Endodermal cell (in vitro differentiated cells): ENCODE measurements at regions not wholly inside any gene's neighbourhood (a gene's known extent, or its start where the extent isn't known, plus 50 kb on each side); places are given as distances from the start of the nearest gene placed in this dataset.

Experiments
- DNase-seq: peaks from one replicate; pipeline ENCODE4 v3.0.0-alpha.2; 2017
- H3K27ac ChIP-seq: 2 replicates; pipeline ENCODE4 v1.5.1; 2013; ENCODE audit warnings: mild to moderate bottlenecking, low read depth, low read length, moderate library complexity
- H3K27me3 ChIP-seq: 2 replicates; pipeline ENCODE4 v1.6.1; 2013; ENCODE audit warnings: mild to moderate bottlenecking, low read length, moderate library complexity; ENCODE audit not compliant: insufficient read depth, control insufficient read depth, poor library complexity, severe bottlenecking
- H3K36me3 ChIP-seq: 2 replicates; pipeline ENCODE4 v1.7.0; 2013; ENCODE audit warnings: mild to moderate bottlenecking, low read length, moderate library complexity; ENCODE audit not compliant: control insufficient read depth, insufficient read depth
- H3K4me1 ChIP-seq: one replicate; pipeline ENCODE4 v1.7.0; 2013; ENCODE audit warnings: low read length; ENCODE audit not compliant: control insufficient read depth, insufficient read depth
- H3K4me3 ChIP-seq: 2 replicates; pipeline ENCODE4 v1.5.1; 2013; ENCODE audit warnings: mild to moderate bottlenecking, low read length, moderate library complexity
- H3K9ac ChIP-seq: 2 replicates; pipeline ENCODE4 v1.6.1; 2013; ENCODE audit warnings: mild to moderate bottlenecking, low read length, moderate library complexity; ENCODE audit not compliant: poor library complexity, severe bottlenecking; ENCODE audit errors: extremely low read depth
- H3K9me3 ChIP-seq: 2 replicates; pipeline ENCODE4 v1.6.1; 2013; ENCODE audit warnings: mild to moderate bottlenecking, low read length, moderate library complexity; ENCODE audit not compliant: control insufficient read depth
- H3K27ac Mint-ChIP-seq: 2 replicates; pipeline ENCODE4 v1.8.0; 2020; ENCODE audit warnings: mixed read lengths
- H3K27me3 Mint-ChIP-seq: 2 replicates; pipeline ENCODE4 v1.8.0; 2021; ENCODE audit warnings: mild to moderate bottlenecking, mixed read lengths; ENCODE audit not compliant: insufficient read depth
- H3K36me3 Mint-ChIP-seq: 2 replicates; pipeline ENCODE4 v1.8.0; 2020; ENCODE audit warnings: low read depth, mixed read lengths
- H3K4me1 Mint-ChIP-seq: 2 replicates; pipeline ENCODE4 v1.8.0; 2020; ENCODE audit warnings: mixed read lengths
- H3K4me3 Mint-ChIP-seq: 2 replicates; pipeline ENCODE4 v1.8.0; 2020; ENCODE audit warnings: mild to moderate bottlenecking, moderate library complexity, mixed read lengths
- H3K9me3 Mint-ChIP-seq: 2 replicates; pipeline ENCODE4 v1.8.0; 2020; ENCODE audit warnings: mild to moderate bottlenecking, mixed read lengths
- WGBS, 2 experiments: methylation state at CpG; one replicate each; pipeline versions ENCODE4 v1.1.5 to v1.1.7; 2013; ENCODE audit warnings: missing lambda C conversion rate in 2 of 2, mixed read lengths in 1 of 2; ENCODE audit not compliant: insufficient coverage in 1 of 2, insufficient read length in 1 of 2; 5-methylcytosine and 5-hydroxymethylcytosine counted together
- TF ChIP-seq, protein P1 (sequence below): fragments of 200-600 bp; sonication (generic); conservative IDR thresholded peaks from 2 replicates; pipeline ENCODE4 v1.5.0; 2021; ENCODE audit warnings: antibody characterized with exemption, mild to moderate bottlenecking

GRCh38 chr2:9705196-9705595 lies 74.4 kb upstream of the YWHAQ start:
- no peak overlapping the region for H3K9ac ChIP-seq
- no peak overlapping the region for H3K27ac ChIP-seq
- peaks cover 4% of the 10 kb centered on the region for H3K4me1 ChIP-seq
- H3K27me3 ChIP-seq: no peaks in the 10 kb centered on the region
- Mint-ChIP-seq H3K27ac (no peak overlapping the region), H3K9me3 (no peaks in the 10 kb centered on the region), H3K27me3 (no peaks in the 10 kb centered on the region), H3K4me3 (no peak overlapping the region), H3K36me3 (no peaks in the 10 kb centered on the region), H3K4me1 (peaks cover 10% of the 10 kb centered on the region)
- H3K36me3 ChIP-seq: no peaks in the 10 kb centered on the region
- TF ChIP-seq, protein P1, sequence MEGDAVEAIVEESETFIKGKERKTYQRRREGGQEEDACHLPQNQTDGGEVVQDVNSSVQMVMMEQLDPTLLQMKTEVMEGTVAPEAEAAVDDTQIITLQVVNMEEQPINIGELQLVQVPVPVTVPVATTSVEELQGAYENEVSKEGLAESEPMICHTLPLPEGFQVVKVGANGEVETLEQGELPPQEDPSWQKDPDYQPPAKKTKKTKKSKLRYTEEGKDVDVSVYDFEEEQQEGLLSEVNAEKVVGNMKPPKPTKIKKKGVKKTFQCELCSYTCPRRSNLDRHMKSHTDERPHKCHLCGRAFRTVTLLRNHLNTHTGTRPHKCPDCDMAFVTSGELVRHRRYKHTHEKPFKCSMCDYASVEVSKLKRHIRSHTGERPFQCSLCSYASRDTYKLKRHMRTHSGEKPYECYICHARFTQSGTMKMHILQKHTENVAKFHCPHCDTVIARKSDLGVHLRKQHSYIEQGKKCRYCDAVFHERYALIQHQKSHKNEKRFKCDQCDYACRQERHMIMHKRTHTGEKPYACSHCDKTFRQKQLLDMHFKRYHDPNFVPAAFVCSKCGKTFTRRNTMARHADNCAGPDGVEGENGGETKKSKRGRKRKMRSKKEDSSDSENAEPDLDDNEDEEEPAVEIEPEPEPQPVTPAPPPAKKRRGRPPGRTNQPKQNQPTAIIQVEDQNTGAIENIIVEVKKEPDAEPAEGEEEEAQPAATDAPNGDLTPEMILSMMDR: no peak
- DNase-seq: peak; percentile 23
- no peak overlapping the region for H3K4me3 ChIP-seq
- WGBS, 2 experiments: 93 to 100% methylated on average over 3 to 8 of the region's 8 CpGs
- H3K9me3 ChIP-seq: no peaks in the 10 kb centered on the region

DNA sequence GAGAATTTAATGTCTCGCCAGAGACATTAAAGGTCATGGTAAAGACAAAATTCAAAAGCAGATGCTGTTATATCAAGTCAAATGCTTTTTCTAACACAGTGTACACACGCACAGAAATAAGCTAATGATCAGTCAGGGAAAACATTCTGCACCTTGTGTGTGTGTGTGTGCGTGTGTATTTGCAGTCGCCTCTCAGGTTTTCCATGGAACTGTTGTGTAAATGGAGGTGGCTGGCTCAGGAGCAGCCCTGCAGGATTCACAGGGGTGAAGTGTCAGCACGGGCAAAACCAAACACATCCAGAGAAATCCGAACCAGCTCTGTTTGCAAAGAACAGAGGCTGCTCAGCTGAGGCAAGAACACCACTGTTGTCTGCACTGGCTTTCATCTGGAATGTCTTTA lies 76.2 kb upstream of the YWHAQ start:
- Mint-ChIP-seq H3K4me3 (no peak overlapping the region), H3K9me3 (no peaks in the 10 kb centered on the region), H3K27ac (no peak overlapping the region), H3K36me3 (no peaks in the 10 kb centered on the region), H3K4me1 (peaks cover 10% of the 10 kb centered on the region), H3K27me3 (no peaks in the 10 kb centered on the region)
- no peaks in the 10 kb centered on the region for H3K36me3 ChIP-seq
- no peak overlapping the region for H3K9ac ChIP-seq
- H3K9me3 ChIP-seq: no peaks in the 10 kb centered on the region
- peak; percentile 36 for DNase-seq
- no peak overlapping the region for H3K27ac ChIP-seq
- TF ChIP-seq, protein P1: no peak
- peaks cover 4% of the 10 kb centered on the region for H3K4me1 ChIP-seq
- no peaks in the 10 kb centered on the region for H3K27me3 ChIP-seq
- H3K4me3 ChIP-seq: no peak overlapping the region
- 67 to 74% methylated on average over 3 to 6 of the region's 6 CpGs for WGBS, 2 experiments

DNA sequence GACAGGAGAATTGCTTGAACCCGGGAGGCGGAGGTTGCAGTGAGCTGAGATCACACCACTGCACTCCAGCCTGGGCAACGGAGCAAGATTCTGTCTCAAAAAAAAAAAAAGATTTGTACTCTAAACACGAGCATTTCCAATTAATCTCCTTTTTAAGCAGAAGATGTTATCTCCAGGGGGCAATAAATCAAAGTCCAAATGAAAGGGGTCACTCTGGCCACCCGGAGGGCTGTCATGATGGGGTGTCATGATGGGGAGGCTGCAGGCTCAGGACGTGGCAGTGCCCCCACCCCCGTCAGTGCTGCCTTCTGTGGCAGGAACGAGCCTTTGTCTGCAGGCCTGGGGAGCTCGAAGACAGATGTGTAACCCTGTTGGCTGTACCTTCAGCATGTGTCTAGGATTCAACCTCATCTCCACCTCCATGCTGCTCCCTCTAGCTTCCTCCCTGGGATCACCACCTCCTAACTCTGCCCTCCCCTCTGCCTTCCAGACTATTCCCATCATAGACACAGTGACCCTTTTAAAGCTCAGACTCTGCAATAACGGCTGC lies 76.9 kb upstream of the YWHAQ start:
- Histone ChIP-seq H3K36me3 (no peaks in the 10 kb centered on the region), H3K4me1 (peaks cover 4% of the 10 kb centered on the region), H3K27me3 (no peaks in the 10 kb centered on the region), H3K27ac (no peak overlapping the region), H3K9me3 (no peaks in the 10 kb centered on the region), H3K4me3 (no peak overlapping the region), H3K9ac (no peak overlapping the region)
- 93% methylated on average over 8 to 10 of the region's 10 CpGs for WGBS, 2 experiments
- TF ChIP-seq, protein P1: peak; percentile 41
- H3K4me3 Mint-ChIP-seq: no peak overlapping the region
- no peaks in the 10 kb centered on the region for H3K9me3 Mint-ChIP-seq
- H3K4me1 Mint-ChIP-seq: peaks cover 10% of the 10 kb centered on the region
- DNase-seq: no peak
- H3K36me3 Mint-ChIP-seq: no peaks in the 10 kb centered on the region
- H3K27ac Mint-ChIP-seq: no peak overlapping the region
- H3K27me3 Mint-ChIP-seq: no peaks in the 10 kb centered on the region
